SK-N-SH (cell line): ENCODE measurements at regions not wholly inside any gene's neighbourhood (a gene's known extent, or its start where the extent isn't known, plus 50 kb on each side); places are given as distances from the start of the nearest gene placed in this dataset.

Source experiments
- CTCF ChIA-PET: fragments of 300-600, 350-600 bp; formaldehyde crosslinking; extraction: SDS; loops from one replicate; lab custom pipeline; 2021; lab: Yijun Ruan, JAX
- POLR2A ChIA-PET: fragments of 350-600 bp; sonication (Branson Sonifier 250); formaldehyde crosslinking; extraction: SDS; loops from one replicate; lab custom pipeline; 2020; ENCODE audit warnings: antibody characterized with exemption, inconsistent platforms; lab: Yijun Ruan, JAX
- DNase-seq: peaks from one replicate; pipeline ENCODE4 v3.0.0; 2012
- H2AFZ ChIP-seq: fragments of 200-600 bp; sonication (generic); 2 replicates; pipeline ENCODE4 v1.8.1; 2016; ENCODE audit warnings: antibody characterized with exemption, mild to moderate bottlenecking, low read depth
- H3F3A ChIP-seq: fragments of 200-600 bp; sonication (generic); replicated peaks from 2 replicates; pipeline ENCODE3; 2016; ENCODE audit warnings: antibody characterized with exemption, mild to moderate bottlenecking; ENCODE audit not compliant: insufficient read depth
- H3K27ac ChIP-seq, 2 experiments: fragments of 200-500 bp in 1 of 2; fragments of 200-600 bp in 1 of 2; sonication (Bioruptor generic) in 1 of 2; sonication (generic), shearing (Covaris generic) in 1 of 2; 2 replicates each; pipeline versions ENCODE4 v1.5.1 to v1.6.1; 2014 to 2016; ENCODE audit warnings: low read depth in 2 of 2, inconsistent platforms in 1 of 2, low read length in 1 of 2, mild to moderate bottlenecking in 1 of 2, mixed read lengths in 1 of 2
- H3K27me3 ChIP-seq: fragments of 200-600 bp; sonication (generic), shearing (Covaris generic); 2 replicates; pipeline ENCODE4 v1.6.1; 2016; ENCODE audit warnings: mixed run types; ENCODE audit not compliant: insufficient read depth
- H3K36me3 ChIP-seq, 2 experiments: fragments of 200-500 bp in 1 of 2; fragments of 200-600 bp in 1 of 2; sonication (Bioruptor generic) in 1 of 2; sonication (generic) in 1 of 2; replicated peaks in 1 of 2; 2 replicates each; pipeline versions ENCODE3 to v1.5.1; 2014 to 2016; ENCODE audit warnings: low read length in 1 of 2, mild to moderate bottlenecking in 1 of 2; ENCODE audit not compliant: insufficient read depth in 2 of 2, control insufficient read depth in 1 of 2
- H3K4me1 ChIP-seq, 2 experiments: fragments of 200-500 bp in 1 of 2; fragments of 200-600 bp in 1 of 2; sonication (Bioruptor generic) in 1 of 2; sonication (generic), shearing (Covaris generic) in 1 of 2; 2 replicates each; pipeline versions ENCODE4 v1.5.1 to v1.6.1; 2014 to 2016; ENCODE audit warnings: low read depth in 1 of 2, low read length in 1 of 2, mixed run types in 1 of 2; ENCODE audit not compliant: insufficient read depth in 2 of 2, control insufficient read depth in 1 of 2
- H3K4me2 ChIP-seq: fragments of 200-600 bp; sonication (generic), shearing (Covaris generic); 2 replicates; pipeline ENCODE4 v1.6.1; 2017; ENCODE audit warnings: mixed run types
- H3K4me3 ChIP-seq, 2 experiments: fragments of 200-500 bp in 1 of 2; fragments of 200-600 bp in 1 of 2; sonication (Bioruptor generic) in 1 of 2; sonication (generic), shearing (Covaris generic) in 1 of 2; 2 replicates each; pipeline versions ENCODE4 v1.5.1 to v1.8.1; 2014 to 2016; ENCODE audit warnings: low read depth in 2 of 2, inconsistent platforms in 1 of 2, low read length in 1 of 2, mild to moderate bottlenecking in 1 of 2, mixed read lengths in 1 of 2, moderate library complexity in 1 of 2
- H3K79me2 ChIP-seq: fragments of 200-600 bp; sonication (generic); 2 replicates; pipeline ENCODE4 v1.8.1; 2017; ENCODE audit warnings: mild to moderate bottlenecking; ENCODE audit not compliant: insufficient read depth
- H3K9ac ChIP-seq: fragments of 200-600 bp; sonication (generic); 2 replicates; pipeline ENCODE4 v1.6.1; 2017; ENCODE audit warnings: mixed run types
- H3K9me2 ChIP-seq: fragments of 200-600 bp; sonication (generic); 2 replicates; pipeline ENCODE4 v1.6.1; 2017; ENCODE audit warnings: mixed run types
- H3K9me3 ChIP-seq: fragments of 200-600 bp; sonication (generic); 2 replicates; pipeline ENCODE4 v1.6.1; 2017; ENCODE audit warnings: mixed run types, mild to moderate bottlenecking, moderate library complexity
- H4K20me1 ChIP-seq: fragments of 200-600 bp; sonication (generic); 2 replicates; pipeline ENCODE4 v1.6.1; 2017; ENCODE audit warnings: mild to moderate bottlenecking, mixed run types; ENCODE audit not compliant: insufficient read depth
- CTCF ChIP-seq: fragments of 200-600 bp; sonication (generic); IDR thresholded peaks from 2 replicates; pipeline ENCODE4 v1.6.1; 2017; ENCODE audit warnings: antibody characterized with exemption, mild to moderate bottlenecking, moderate library complexity
- FOXJ3 ChIP-seq: sonication (generic); formaldehyde crosslinking; IDR thresholded peaks from 2 replicates; pipeline ENCODE4 v1.5.1; 2020; ENCODE audit warnings: mild to moderate bottlenecking, missing genetic modification reagents
- FOXM1 ChIP-seq: IDR thresholded peaks from 2 replicates; pipeline ENCODE4 v1.4.0; 2012; ENCODE audit warnings: low read depth, mild to moderate bottlenecking
- GABPA ChIP-seq: IDR thresholded peaks from 2 replicates; pipeline ENCODE4 v1.4.0; 2012; ENCODE audit warnings: low read depth, mild to moderate bottlenecking
- GATA2 ChIP-seq: sonication (generic); formaldehyde crosslinking; IDR thresholded peaks from 2 replicates; pipeline ENCODE4 v1.5.0; 2020; ENCODE audit warnings: mild to moderate bottlenecking, missing genetic modification reagents
- IRF3 ChIP-seq: fragments of 150-350 bp; IDR thresholded peaks from 2 replicates; pipeline ENCODE4 v1.6.1; 2016; ENCODE audit warnings: mild to moderate bottlenecking, low read depth, low read length
- JUND ChIP-seq: IDR thresholded peaks from 2 replicates; pipeline ENCODE4 v1.4.0; 2012
- MXI1 ChIP-seq: IDR thresholded peaks from 2 replicates; pipeline ENCODE4 v1.6.1; 2012; ENCODE audit warnings: mild to moderate bottlenecking, low read depth, low read length, improper control_type of control experiment
- NRF1 ChIP-seq: IDR thresholded peaks from 2 replicates; pipeline ENCODE4 v1.6.1; 2012; ENCODE audit warnings: low read depth, mild to moderate bottlenecking, low read length
- RFX5 ChIP-seq: IDR thresholded peaks from 2 replicates; pipeline ENCODE4 v1.6.1; 2012; ENCODE audit warnings: mild to moderate bottlenecking, improper control_type of control experiment, low read length
- RXRA ChIP-seq: IDR thresholded peaks from 2 replicates; pipeline ENCODE4 v1.4.0; 2012; ENCODE audit warnings: low read depth, mild to moderate bottlenecking, borderline replicate concordance
- SIN3A ChIP-seq: IDR thresholded peaks from 2 replicates; pipeline ENCODE4 v1.6.1; 2012; ENCODE audit warnings: low read depth, mild to moderate bottlenecking, low read length, moderate library complexity, borderline replicate concordance
- TAF1 ChIP-seq: IDR thresholded peaks from 2 replicates; pipeline ENCODE4 v1.6.1; 2012; ENCODE audit warnings: low read depth, mild to moderate bottlenecking, low read length, moderate library complexity, borderline replicate concordance
- TEAD4 ChIP-seq: IDR thresholded peaks from 2 replicates; pipeline ENCODE4 v1.4.0; 2012; ENCODE audit warnings: mild to moderate bottlenecking, borderline replicate concordance; ENCODE audit not compliant: insufficient read depth
- USF2 ChIP-seq: fragments of 150-350 bp; IDR thresholded peaks from 2 replicates; pipeline ENCODE4 v1.6.1; 2017; ENCODE audit warnings: antibody characterized with exemption, low read length, low read depth, borderline replicate concordance
- WGBS: methylation state at CpG from one replicate; pipeline ENCODE4 v1.1.6; 2017; ENCODE audit warnings: low lambda C conversion rate; 5-methylcytosine and 5-hydroxymethylcytosine counted together

GRCh38 chr12:105982022-105982421 is 156.7 kb downstream of the NUAK1 start:
- WGBS: 82% methylated on average over 6 of the region's 6 CpGs

More at GRCh38 chr12:105982022-105982421, 156.7 kb downstream of the NUAK1 start:
- Histone ChIP-seq H3K4me3 (no peak overlapping the region), H3K9ac (no peak overlapping the region), H3F3A (no peaks in the 10 kb centered on the region), H3K36me3 (no peaks in the 10 kb centered on the region), H3K27ac (no peak overlapping the region), H3K9me2 (no peaks in the 10 kb centered on the region), H2AFZ (no peak overlapping the region), H4K20me1 (no peaks in the 10 kb centered on the region), H3K9me3 (no peaks in the 10 kb centered on the region), H3K4me2 (no peak overlapping the region), H3K79me2 (no peaks in the 10 kb centered on the region), H3K27me3 (no peaks in the 10 kb centered on the region), H3K4me1 (no peaks in the 10 kb centered on the region; a peak in 1 of 4 replicates)
- TF ChIP-seq JUND: no peak
- no peak for TF ChIP-seq TEAD4
- TF ChIP-seq TAF1: no peak
- no peak for TF ChIP-seq FOXJ3 (CRISPR knock-in tag)
- TF ChIP-seq CTCF: no peak
- no peak for TF ChIP-seq SIN3A
- no peak for TF ChIP-seq IRF3
- no peak for TF ChIP-seq RXRA
- no peak for TF ChIP-seq NRF1
- no peak for TF ChIP-seq USF2
- TF ChIP-seq RFX5: no peak
- TF ChIP-seq GATA2: no peak
- no peak for TF ChIP-seq GABPA
- no peak for TF ChIP-seq FOXM1
- no peak for TF ChIP-seq MXI1
- no peak for DNase-seq
- CTCF ChIA-PET: no interaction called here
- POLR2A ChIA-PET: no interaction called here
